ENCODE measurements at regions not wholly inside any gene's neighbourhood (a gene's known extent, or its start where the extent isn't known, plus 50 kb on each side); places are given as distances from the start of the nearest gene placed in this dataset.

GRCh38 chr1:55278378-55278777, 63.2 kb upstream of the USP24 start:
- TF ChIP-seq CTCF (IDR thresholded peaks at IDR 0.05), result no peak
- no peak for TF ChIP-seq EP300 (IDR thresholded peaks at IDR 0.05)
- TF ChIP-seq POLR2A (IDR thresholded peaks at IDR 0.05), result no peak

Data from suprapubic skin (tissue), 3 donors.